22Rv1 (cell line): ENCODE measurements at regions not wholly inside any gene's neighbourhood (a gene's known extent, or its start where the extent isn't known, plus 50 kb on each side); places are given as distances from the start of the nearest gene placed in this dataset.
"Not testable (repeated sequence)": the region's sequence is repeated elsewhere in the genome, so short reads cannot be mapped to it uniquely, and the experiment has no call there.

Source experiments
- ZFX ChIP-seq: fragments of 450-650 bp; IDR thresholded peaks from 2 replicates; pipeline ENCODE4 v1.6.1; 2017; ENCODE audit warnings: antibody characterized with exemption, borderline replicate concordance
- TF ChIP-seq, protein P1 (sequence below): fragments of 450-650 bp; IDR thresholded peaks from 2 replicates; pipeline ENCODE4 v1.5.1; 2017; ENCODE audit warnings: mild to moderate bottlenecking

DNA sequence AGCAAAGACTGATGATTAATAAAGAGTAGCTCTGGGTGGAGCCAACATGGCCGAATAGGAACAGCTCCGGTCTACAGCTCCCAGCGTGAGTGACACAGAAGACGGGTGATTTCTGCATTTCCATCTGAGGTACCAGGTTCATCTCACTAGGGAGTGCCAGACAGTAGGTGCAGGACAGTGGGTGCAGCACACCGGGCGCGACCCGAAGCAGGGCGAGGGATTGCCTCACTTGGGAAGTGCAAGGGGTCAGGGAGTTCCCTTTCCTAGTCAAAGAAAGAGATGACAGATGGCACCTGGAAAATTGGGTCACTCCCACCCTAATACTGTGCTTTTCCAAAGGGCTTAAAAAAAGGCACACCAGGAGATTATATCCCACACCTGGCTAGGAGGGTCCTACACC, 533.4 kb upstream of the LRATD1 start:
- TF ChIP-seq, protein P1, sequence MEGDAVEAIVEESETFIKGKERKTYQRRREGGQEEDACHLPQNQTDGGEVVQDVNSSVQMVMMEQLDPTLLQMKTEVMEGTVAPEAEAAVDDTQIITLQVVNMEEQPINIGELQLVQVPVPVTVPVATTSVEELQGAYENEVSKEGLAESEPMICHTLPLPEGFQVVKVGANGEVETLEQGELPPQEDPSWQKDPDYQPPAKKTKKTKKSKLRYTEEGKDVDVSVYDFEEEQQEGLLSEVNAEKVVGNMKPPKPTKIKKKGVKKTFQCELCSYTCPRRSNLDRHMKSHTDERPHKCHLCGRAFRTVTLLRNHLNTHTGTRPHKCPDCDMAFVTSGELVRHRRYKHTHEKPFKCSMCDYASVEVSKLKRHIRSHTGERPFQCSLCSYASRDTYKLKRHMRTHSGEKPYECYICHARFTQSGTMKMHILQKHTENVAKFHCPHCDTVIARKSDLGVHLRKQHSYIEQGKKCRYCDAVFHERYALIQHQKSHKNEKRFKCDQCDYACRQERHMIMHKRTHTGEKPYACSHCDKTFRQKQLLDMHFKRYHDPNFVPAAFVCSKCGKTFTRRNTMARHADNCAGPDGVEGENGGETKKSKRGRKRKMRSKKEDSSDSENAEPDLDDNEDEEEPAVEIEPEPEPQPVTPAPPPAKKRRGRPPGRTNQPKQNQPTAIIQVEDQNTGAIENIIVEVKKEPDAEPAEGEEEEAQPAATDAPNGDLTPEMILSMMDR, result not testable (repeated sequence)
- not testable (repeated sequence) for TF ChIP-seq ZFX
